HG02763 (cell line): ENCODE measurements at regions not wholly inside any gene's neighbourhood (a gene's known extent, or its start where the extent isn't known, plus 50 kb on each side); places are given as distances from the start of the nearest gene placed in this dataset.
"Not testable (repeated sequence)": the region's sequence is repeated elsewhere in the genome, so short reads cannot be mapped to it uniquely, and the experiment has no call there.

ENCODE experiments used
- ATAC-seq: cut with Tn5 transposase; IDR thresholded peaks from one replicate; pipeline ENCODE4 v1.9.1; 2021; ENCODE audit warnings: mild to moderate bottlenecking, moderate library complexity; ENCODE audit not compliant: unreplicated experiment

DNA sequence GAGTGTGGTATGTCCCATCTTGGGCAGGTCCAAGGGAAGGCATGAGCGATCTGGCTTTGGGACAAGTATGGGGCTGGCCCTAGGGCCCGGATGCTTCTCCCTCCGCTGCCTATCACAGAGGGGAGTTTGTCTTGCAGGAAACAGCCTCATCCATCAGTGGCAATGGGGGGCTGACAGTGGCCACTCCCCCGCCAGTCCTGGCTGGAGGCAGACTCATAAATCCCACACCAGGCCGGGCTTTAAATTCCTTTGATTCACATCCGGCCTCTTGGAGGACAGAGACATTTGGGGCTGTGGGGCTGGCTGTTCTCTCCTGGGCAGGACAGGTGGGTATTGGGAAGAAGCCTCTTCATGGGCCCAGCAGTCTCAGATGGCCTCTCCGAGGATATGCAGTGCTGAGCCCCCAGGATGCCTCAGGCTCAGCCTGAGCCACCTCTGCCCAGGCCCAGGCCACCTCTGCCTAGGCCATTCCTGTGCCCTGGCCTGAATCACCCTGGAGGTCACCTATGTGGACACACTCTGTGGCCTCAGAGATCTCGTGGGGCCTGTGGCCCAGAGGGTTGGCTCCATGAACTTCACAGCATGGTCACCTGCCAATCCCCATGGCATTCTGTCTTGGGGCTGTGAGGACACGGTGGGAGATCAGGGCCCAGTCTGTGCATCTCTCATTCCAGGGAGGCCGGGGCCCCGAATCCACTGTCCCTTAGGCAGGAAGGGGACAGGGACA is 84.2 kb upstream of the GOLGA6L4 start:
- no peak for ATAC-seq

DNA sequence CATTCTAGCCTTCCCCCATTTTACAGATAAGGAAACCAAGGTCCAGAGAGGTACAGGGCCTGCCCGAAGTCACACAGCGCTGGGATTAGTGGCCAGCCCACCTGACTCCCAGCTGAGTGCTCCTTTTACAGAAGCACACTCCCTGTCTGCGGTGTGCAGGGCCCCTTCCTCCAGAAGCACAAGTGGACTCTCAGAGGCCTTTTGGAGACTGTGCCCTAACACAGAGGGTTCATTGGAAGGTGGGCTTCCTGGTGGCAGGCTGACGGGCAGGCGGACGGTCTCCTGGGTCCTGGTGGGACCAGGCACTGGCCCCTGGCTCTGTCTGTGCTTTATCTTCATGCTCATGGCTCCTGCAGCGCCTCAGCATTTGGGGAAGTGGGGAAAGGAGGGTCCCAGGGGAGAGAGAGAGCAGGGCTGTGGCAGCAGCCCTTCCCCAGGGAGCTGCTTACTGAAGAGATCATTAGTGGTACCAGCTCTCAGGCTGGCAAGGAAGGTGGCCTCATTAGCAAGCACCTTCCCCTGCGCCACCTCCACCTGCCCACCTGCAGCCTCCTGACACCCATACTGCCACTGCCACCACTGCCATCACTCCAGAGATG is 83.1 kb upstream of the GOLGA6L4 start:
- not testable (repeated sequence) for ATAC-seq

DNA sequence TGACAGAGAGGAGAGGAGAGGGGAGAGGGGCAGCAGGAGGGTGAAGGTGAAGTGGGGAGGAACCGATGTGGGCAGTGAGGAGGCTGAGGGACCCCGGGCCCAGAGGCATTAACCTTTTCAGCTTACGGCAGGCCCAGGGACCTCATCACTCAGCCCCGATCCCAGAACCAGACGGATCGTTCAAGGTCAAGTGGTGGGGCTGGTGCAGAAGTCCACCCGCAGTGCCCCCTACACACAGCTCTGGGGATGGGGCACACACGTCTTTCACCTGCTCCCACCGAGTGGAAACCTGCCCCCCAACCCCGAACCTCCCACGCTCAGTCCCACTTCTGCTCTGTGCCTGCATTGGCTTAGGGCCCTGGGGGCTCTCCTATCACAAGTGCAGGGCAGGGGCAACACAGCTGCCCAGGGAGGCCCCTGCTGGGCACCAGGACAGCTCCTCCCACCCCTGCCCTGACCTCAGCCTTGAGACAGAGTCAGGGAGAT is 81.9 kb upstream of the GOLGA6L4 start:
- ATAC-seq = not testable (repeated sequence)

DNA sequence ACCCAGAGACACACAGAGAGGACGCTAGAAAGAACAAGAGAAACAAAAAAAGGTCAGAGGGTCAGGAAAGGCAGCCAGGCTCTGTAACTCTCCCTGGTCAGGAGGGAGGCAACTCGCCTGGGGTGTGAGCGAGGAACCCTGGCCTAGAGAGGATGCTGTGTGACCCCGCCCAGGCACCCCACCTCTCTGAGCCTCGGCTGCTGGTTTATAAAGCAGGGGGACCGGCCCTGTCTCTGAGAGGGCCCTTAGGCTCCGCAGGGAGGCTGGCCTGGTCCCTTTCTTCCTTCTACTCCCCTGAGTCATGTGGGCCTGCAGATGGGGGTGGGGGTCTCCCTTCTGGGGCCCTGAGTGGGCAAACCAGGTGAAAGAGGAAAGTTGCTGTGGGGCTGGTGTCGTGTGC is 81.3 kb upstream of the GOLGA6L4 start:
- ATAC-seq = not testable (repeated sequence)

GRCh38 chr15:84154787-84155186 is 80.8 kb upstream of the GOLGA6L4 start:
- ATAC-seq = not testable (repeated sequence)

DNA sequence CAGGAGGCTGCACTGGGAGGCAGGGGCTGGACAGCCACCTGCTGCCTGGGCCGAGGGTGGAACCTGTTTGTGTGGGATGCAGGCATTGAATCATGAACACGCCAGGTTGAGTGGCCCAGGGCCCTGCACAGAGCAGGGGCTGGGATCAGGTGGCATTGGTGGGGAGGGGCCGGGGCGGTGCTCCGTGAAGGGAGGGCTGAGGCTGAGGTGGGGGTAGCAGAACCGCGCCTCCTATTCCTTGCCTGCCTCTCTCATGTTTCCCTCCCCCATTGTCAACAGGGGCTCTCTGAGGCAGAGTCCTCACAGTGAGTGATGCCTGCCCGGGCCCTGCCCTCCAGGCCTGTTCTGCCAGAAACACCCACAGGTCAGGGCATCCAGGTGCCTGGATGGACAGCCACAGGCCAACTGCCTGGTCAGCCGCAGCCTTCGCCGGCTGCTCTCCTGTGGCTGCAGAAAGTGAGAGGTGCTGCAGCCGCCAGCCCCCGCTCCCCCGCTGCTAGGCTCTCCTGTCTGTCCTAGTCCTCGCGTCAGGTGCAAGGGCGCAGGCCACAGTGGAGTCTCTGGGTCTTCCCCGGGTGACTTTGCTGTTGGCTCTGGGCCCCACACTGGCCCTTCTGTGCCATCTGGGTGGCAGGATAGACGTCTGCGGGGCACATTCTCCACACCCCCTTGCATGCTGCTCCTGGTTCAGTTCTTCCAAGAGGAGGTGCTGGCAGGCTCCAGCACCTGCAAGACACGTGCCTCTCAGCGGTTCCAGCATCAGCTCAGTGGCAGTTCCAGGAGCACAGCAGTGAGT is 79.6 kb upstream of the GOLGA6L4 start:
- not testable (repeated sequence) for ATAC-seq

DNA sequence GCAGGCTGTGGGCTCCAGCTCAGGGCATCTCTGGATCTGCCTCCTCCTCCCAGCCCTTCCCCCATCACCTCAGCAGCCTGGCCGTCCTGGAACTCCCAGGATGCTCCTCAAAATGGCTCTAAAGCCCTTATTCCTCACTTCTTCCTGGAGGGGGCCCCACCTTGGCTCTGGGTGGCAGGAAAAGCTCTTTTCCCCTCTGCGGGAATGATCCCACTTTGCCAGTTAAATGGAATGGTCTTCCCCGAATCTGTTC is 79.1 kb upstream of the GOLGA6L4 start:
- ATAC-seq = not testable (repeated sequence)

- not testable (repeated sequence) for ATAC-seq
Observed at GRCh38 chr15:84157056-84157632, 78.4 kb upstream of the GOLGA6L4 start.

- not testable (repeated sequence) for ATAC-seq
Observed at GRCh38 chr15:84157857-84158256, 77.7 kb upstream of the GOLGA6L4 start.

GRCh38 chr15:84159346-84160269 is 76.0 kb upstream of the GOLGA6L4 start:
- not testable (repeated sequence) for ATAC-seq

GRCh38 chr15:84164423-84165292 is 70.9 kb upstream of the GOLGA6L4 start:
- not testable (repeated sequence) for ATAC-seq

GRCh38 chr15:84170029-84170428 is 65.5 kb upstream of the GOLGA6L4 start:
- not testable (repeated sequence) for ATAC-seq

- ATAC-seq = not testable (repeated sequence)
Observed at GRCh38 chr15:84173231-84173610, 62.4 kb upstream of the GOLGA6L4 start.
